Cardiac fibroblast (primary cell): ENCODE measurements at regions not wholly inside any gene's neighbourhood (a gene's known extent, or its start where the extent isn't known, plus 50 kb on each side); places are given as distances from the start of the nearest gene placed in this dataset.
"Not testable (repeated sequence)": the region's sequence is repeated elsewhere in the genome, so short reads cannot be mapped to it uniquely, and the experiment has no call there.

ENCODE experiments used
- DNase-seq, 2 donors: peaks; one replicate each; pipeline versions ENCODE4 v3.0.0 to v3.0.0-alpha.2; 2010; ENCODE audit warnings: low read depth in 2 of 2
- H3K4me3 ChIP-seq, 2 donors: replicated peaks in 1 of 2; 1 replicate in 1 of 2; 2 replicates in 1 of 2; pipeline ENCODE4 v1.5.1; 2011; ENCODE audit warnings: low read depth in 2 of 2, low read length in 2 of 2, mild to moderate bottlenecking in 2 of 2, moderate library complexity in 1 of 2
- TF ChIP-seq, protein P1 (sequence below): IDR thresholded peaks from one replicate; pipeline ENCODE4 v1.5.1; 2011; ENCODE audit warnings: low read depth, mild to moderate bottlenecking, low read length, inconsistent platforms

DNA sequence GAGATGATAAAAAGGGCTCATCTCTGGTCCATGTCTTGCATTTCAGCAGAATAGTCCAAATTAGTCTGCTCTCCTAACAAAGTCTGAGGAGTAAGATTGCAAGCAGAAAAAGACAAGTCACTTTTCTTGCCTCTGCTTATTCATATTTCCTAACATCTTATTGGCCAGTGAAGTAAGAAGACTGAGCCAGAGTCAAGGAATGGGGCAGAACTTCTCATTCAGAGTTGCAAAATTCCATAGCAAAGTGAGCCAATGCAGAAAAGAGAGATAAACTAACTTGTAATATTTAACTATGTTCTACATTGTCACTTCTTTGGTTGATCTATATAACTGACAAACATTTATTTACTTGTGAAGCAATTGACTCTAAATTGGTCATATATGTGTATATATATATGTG lies 2304.0 kb downstream of the ARAP2 start:
- DNase-seq, result peak; percentile 52 to 57
- TF ChIP-seq, protein P1, sequence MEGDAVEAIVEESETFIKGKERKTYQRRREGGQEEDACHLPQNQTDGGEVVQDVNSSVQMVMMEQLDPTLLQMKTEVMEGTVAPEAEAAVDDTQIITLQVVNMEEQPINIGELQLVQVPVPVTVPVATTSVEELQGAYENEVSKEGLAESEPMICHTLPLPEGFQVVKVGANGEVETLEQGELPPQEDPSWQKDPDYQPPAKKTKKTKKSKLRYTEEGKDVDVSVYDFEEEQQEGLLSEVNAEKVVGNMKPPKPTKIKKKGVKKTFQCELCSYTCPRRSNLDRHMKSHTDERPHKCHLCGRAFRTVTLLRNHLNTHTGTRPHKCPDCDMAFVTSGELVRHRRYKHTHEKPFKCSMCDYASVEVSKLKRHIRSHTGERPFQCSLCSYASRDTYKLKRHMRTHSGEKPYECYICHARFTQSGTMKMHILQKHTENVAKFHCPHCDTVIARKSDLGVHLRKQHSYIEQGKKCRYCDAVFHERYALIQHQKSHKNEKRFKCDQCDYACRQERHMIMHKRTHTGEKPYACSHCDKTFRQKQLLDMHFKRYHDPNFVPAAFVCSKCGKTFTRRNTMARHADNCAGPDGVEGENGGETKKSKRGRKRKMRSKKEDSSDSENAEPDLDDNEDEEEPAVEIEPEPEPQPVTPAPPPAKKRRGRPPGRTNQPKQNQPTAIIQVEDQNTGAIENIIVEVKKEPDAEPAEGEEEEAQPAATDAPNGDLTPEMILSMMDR, result no peak
- H3K4me3 ChIP-seq, result no peak overlapping the region

DNA sequence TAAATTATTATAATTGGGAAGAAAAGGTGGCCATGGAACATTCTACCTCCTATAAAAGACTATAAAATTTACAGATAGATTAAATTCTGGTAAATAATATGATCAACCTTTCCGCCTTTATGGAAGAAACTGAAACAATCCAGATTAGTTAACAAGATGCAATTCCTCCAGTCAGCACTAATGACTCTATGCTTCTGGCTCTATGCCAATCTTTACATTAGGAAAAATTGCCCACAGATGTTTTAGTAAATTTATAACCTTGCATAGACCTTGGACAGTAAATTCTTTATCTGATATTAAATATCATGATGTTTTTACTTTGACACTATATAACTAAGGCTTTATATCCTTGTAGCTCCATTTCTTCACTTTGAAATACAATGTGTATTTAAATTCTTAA lies 2302.5 kb downstream of the ARAP2 start:
- H3K4me3 ChIP-seq, result no peak overlapping the region
- peak in 1 of 2 donors; percentile 8 for DNase-seq
- TF ChIP-seq, protein P1, result no peak

DNA sequence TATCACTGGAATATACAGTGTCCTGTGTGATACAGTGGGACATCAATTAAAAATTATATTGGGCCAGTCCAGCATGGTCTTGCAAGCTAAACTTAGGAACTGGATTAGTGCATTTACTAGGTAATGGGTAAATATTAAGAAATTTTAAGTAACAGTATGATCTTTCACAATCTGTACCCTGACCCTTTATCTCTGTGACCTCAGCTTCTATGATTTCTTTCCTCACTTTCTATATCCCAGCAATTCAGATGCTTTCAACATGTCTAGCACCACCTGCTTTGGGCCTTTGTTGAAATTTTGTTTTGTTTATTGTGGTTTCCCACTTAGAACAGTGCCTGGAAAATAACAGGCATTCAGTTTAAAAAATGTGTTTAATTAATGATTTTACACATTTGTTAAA lies 2295.4 kb downstream of the ARAP2 start:
- TF ChIP-seq, protein P1, result no peak
- H3K4me3 ChIP-seq, result no peak overlapping the region
- no peak for DNase-seq

- H3K4me3 ChIP-seq, DNase-seq: not testable (repeated sequence)
Observed at GRCh38 chr4:33953848-33954247, 2290.5 kb downstream of the ARAP2 start.

DNA sequence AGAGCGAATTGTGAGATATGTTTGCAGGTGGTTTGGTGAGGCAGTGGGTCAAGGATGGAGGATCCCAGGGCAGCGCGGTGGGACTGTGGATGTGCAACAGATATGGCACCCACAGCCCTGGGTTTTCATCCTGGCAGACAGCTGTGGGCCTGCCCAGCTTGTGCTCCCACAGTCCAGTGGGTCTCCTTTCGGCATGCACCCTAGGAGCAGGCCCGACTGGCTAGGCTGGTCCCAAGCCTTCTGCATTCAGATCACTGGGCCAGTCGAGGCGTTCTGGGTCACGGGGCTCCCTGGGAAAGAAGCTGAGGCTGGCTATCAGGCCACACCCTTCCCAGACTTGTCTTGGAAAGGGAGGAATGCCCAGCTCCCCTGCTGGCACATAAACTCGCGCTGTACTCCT lies 2289.6 kb downstream of the ARAP2 start:
- TF ChIP-seq, protein P1, result no peak
- no peak overlapping the region for H3K4me3 ChIP-seq
- DNase-seq, result no peak

DNA sequence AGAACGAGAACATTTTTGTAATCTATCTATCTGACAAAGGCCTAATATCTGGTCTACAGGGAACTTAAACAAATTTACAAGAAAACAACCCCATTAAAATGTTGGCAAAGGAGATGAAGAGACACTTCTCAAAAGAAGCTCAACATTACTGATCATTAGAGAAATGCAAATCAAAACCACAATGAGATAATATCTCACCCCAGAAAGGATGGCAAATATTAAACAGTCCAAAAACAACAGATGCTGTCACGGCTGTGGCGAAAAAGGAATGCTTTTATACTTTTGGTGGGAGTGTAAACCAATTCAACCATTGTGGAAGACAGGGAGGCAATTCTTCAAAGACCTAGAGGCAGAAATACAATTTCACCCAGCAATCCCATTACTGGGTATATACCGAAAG lies 2284.8 kb downstream of the ARAP2 start:
- H3K4me3 ChIP-seq, result no peak overlapping the region
- peak; percentile 4 to 16 for DNase-seq
- TF ChIP-seq, protein P1, result no peak

GRCh38 chr4:33961761-33962160 lies 2282.6 kb downstream of the ARAP2 start:
- TF ChIP-seq, protein P1, result no peak
- no peak overlapping the region for H3K4me3 ChIP-seq
- DNase-seq, result peak in 1 of 2 donors; percentile 3
